SK-N-SH (cell line): ENCODE measurements at regions not wholly inside any gene's neighbourhood (a gene's known extent, or its start where the extent isn't known, plus 50 kb on each side); places are given as distances from the start of the nearest gene placed in this dataset.

ENCODE experiments used
- CTCF ChIA-PET: fragments of 300-600, 350-600 bp; formaldehyde crosslinking; extraction: SDS; loops from one replicate; lab custom pipeline; 2021; lab: Yijun Ruan, JAX
- POLR2A ChIA-PET: fragments of 350-600 bp; sonication (Branson Sonifier 250); formaldehyde crosslinking; extraction: SDS; loops from one replicate; lab custom pipeline; 2020; ENCODE audit warnings: antibody characterized with exemption, inconsistent platforms; lab: Yijun Ruan, JAX
- DNase-seq: peaks from one replicate; pipeline ENCODE4 v3.0.0; 2012
- H2AFZ ChIP-seq: fragments of 200-600 bp; sonication (generic); 2 replicates; pipeline ENCODE4 v1.8.1; 2016; ENCODE audit warnings: antibody characterized with exemption, mild to moderate bottlenecking, low read depth
- H3F3A ChIP-seq: fragments of 200-600 bp; sonication (generic); replicated peaks from 2 replicates; pipeline ENCODE3; 2016; ENCODE audit warnings: antibody characterized with exemption, mild to moderate bottlenecking; ENCODE audit not compliant: insufficient read depth
- H3K27ac ChIP-seq, 2 experiments: fragments of 200-500 bp in 1 of 2; fragments of 200-600 bp in 1 of 2; sonication (Bioruptor generic) in 1 of 2; sonication (generic), shearing (Covaris generic) in 1 of 2; 2 replicates each; pipeline versions ENCODE4 v1.5.1 to v1.6.1; 2014 to 2016; ENCODE audit warnings: low read depth in 2 of 2, inconsistent platforms in 1 of 2, low read length in 1 of 2, mild to moderate bottlenecking in 1 of 2, mixed read lengths in 1 of 2
- H3K27me3 ChIP-seq: fragments of 200-600 bp; sonication (generic), shearing (Covaris generic); 2 replicates; pipeline ENCODE4 v1.6.1; 2016; ENCODE audit warnings: mixed run types; ENCODE audit not compliant: insufficient read depth
- H3K36me3 ChIP-seq, 2 experiments: fragments of 200-500 bp in 1 of 2; fragments of 200-600 bp in 1 of 2; sonication (Bioruptor generic) in 1 of 2; sonication (generic) in 1 of 2; replicated peaks in 1 of 2; 2 replicates each; pipeline versions ENCODE3 to v1.5.1; 2014 to 2016; ENCODE audit warnings: low read length in 1 of 2, mild to moderate bottlenecking in 1 of 2; ENCODE audit not compliant: insufficient read depth in 2 of 2, control insufficient read depth in 1 of 2
- H3K4me1 ChIP-seq, 2 experiments: fragments of 200-500 bp in 1 of 2; fragments of 200-600 bp in 1 of 2; sonication (Bioruptor generic) in 1 of 2; sonication (generic), shearing (Covaris generic) in 1 of 2; 2 replicates each; pipeline versions ENCODE4 v1.5.1 to v1.6.1; 2014 to 2016; ENCODE audit warnings: low read depth in 1 of 2, low read length in 1 of 2, mixed run types in 1 of 2; ENCODE audit not compliant: insufficient read depth in 2 of 2, control insufficient read depth in 1 of 2
- H3K4me2 ChIP-seq: fragments of 200-600 bp; sonication (generic), shearing (Covaris generic); 2 replicates; pipeline ENCODE4 v1.6.1; 2017; ENCODE audit warnings: mixed run types
- H3K4me3 ChIP-seq, 2 experiments: fragments of 200-500 bp in 1 of 2; fragments of 200-600 bp in 1 of 2; sonication (Bioruptor generic) in 1 of 2; sonication (generic), shearing (Covaris generic) in 1 of 2; 2 replicates each; pipeline versions ENCODE4 v1.5.1 to v1.8.1; 2014 to 2016; ENCODE audit warnings: low read depth in 2 of 2, inconsistent platforms in 1 of 2, low read length in 1 of 2, mild to moderate bottlenecking in 1 of 2, mixed read lengths in 1 of 2, moderate library complexity in 1 of 2
- H3K79me2 ChIP-seq: fragments of 200-600 bp; sonication (generic); 2 replicates; pipeline ENCODE4 v1.8.1; 2017; ENCODE audit warnings: mild to moderate bottlenecking; ENCODE audit not compliant: insufficient read depth
- H3K9ac ChIP-seq: fragments of 200-600 bp; sonication (generic); 2 replicates; pipeline ENCODE4 v1.6.1; 2017; ENCODE audit warnings: mixed run types
- H3K9me2 ChIP-seq: fragments of 200-600 bp; sonication (generic); 2 replicates; pipeline ENCODE4 v1.6.1; 2017; ENCODE audit warnings: mixed run types
- H3K9me3 ChIP-seq: fragments of 200-600 bp; sonication (generic); 2 replicates; pipeline ENCODE4 v1.6.1; 2017; ENCODE audit warnings: mixed run types, mild to moderate bottlenecking, moderate library complexity
- H4K20me1 ChIP-seq: fragments of 200-600 bp; sonication (generic); 2 replicates; pipeline ENCODE4 v1.6.1; 2017; ENCODE audit warnings: mild to moderate bottlenecking, mixed run types; ENCODE audit not compliant: insufficient read depth
- CHD2 ChIP-seq: fragments of 150-350 bp; IDR thresholded peaks from 2 replicates; pipeline ENCODE4 v1.6.1; 2018; ENCODE audit warnings: low read length; ENCODE audit not compliant: partially characterized antibody
- CTCF ChIP-seq: fragments of 200-600 bp; sonication (generic); IDR thresholded peaks from 2 replicates; pipeline ENCODE4 v1.6.1; 2017; ENCODE audit warnings: antibody characterized with exemption, mild to moderate bottlenecking, moderate library complexity
- ELF1 ChIP-seq: IDR thresholded peaks from 2 replicates; pipeline ENCODE4 v1.4.0; 2012
- EP300 ChIP-seq, 2 experiments: IDR thresholded peaks; 2 replicates each; pipeline versions ENCODE4 v1.4.0 to v1.6.1; 2012; ENCODE audit warnings: borderline replicate concordance in 1 of 2, low read depth in 1 of 2, low read length in 1 of 2
- FOXJ3 ChIP-seq: sonication (generic); formaldehyde crosslinking; IDR thresholded peaks from 2 replicates; pipeline ENCODE4 v1.5.1; 2020; ENCODE audit warnings: mild to moderate bottlenecking, missing genetic modification reagents
- IRF3 ChIP-seq: fragments of 150-350 bp; IDR thresholded peaks from 2 replicates; pipeline ENCODE4 v1.6.1; 2016; ENCODE audit warnings: mild to moderate bottlenecking, low read depth, low read length
- JUND ChIP-seq: IDR thresholded peaks from 2 replicates; pipeline ENCODE4 v1.4.0; 2012
- MXI1 ChIP-seq: IDR thresholded peaks from 2 replicates; pipeline ENCODE4 v1.6.1; 2012; ENCODE audit warnings: mild to moderate bottlenecking, low read depth, low read length, improper control_type of control experiment
- NFIC ChIP-seq: IDR thresholded peaks from 2 replicates; pipeline ENCODE4 v1.4.0; 2012; ENCODE audit warnings: borderline replicate concordance
- RAD21 ChIP-seq: IDR thresholded peaks from 2 replicates; pipeline ENCODE4 v1.6.1; 2012; ENCODE audit warnings: mild to moderate bottlenecking, low read length
- RXRA ChIP-seq: IDR thresholded peaks from 2 replicates; pipeline ENCODE4 v1.4.0; 2012; ENCODE audit warnings: low read depth, mild to moderate bottlenecking, borderline replicate concordance
- SIN3A ChIP-seq: IDR thresholded peaks from 2 replicates; pipeline ENCODE4 v1.6.1; 2012; ENCODE audit warnings: low read depth, mild to moderate bottlenecking, low read length, moderate library complexity, borderline replicate concordance
- TAF1 ChIP-seq: IDR thresholded peaks from 2 replicates; pipeline ENCODE4 v1.6.1; 2012; ENCODE audit warnings: low read depth, mild to moderate bottlenecking, low read length, moderate library complexity, borderline replicate concordance
- TEAD4 ChIP-seq: IDR thresholded peaks from 2 replicates; pipeline ENCODE4 v1.4.0; 2012; ENCODE audit warnings: mild to moderate bottlenecking, borderline replicate concordance; ENCODE audit not compliant: insufficient read depth
- USF1 ChIP-seq: IDR thresholded peaks from 2 replicates; pipeline ENCODE4 v1.4.0; 2012; ENCODE audit warnings: low read depth, borderline replicate concordance
- YY1 ChIP-seq: IDR thresholded peaks from 2 replicates; pipeline ENCODE4 v1.4.0; 2012; ENCODE audit warnings: low read depth, mild to moderate bottlenecking
- WGBS: methylation state at CpG from one replicate; pipeline ENCODE4 v1.1.6; 2017; ENCODE audit warnings: low lambda C conversion rate; 5-methylcytosine and 5-hydroxymethylcytosine counted together

- no peaks in the 10 kb centered on the region for H3F3A ChIP-seq
- ChIA-PET POLR2A (no interaction called here), CTCF (interaction anchor here (0.9 kb wide), 1 partner anchor 25 kb away, joined by 3 read pairs; no protein-coding TSS in a partner anchor)
- H3K4me2 ChIP-seq, result no peak overlapping the region
- H3K4me1 ChIP-seq, result no peaks in the 10 kb centered on the region
- no peaks in the 10 kb centered on the region for H3K27me3 ChIP-seq
- 23% methylated on average over 9 of the region's 9 CpGs for WGBS
- H2AFZ ChIP-seq, result no peak overlapping the region
- H3K79me2 ChIP-seq, result no peaks in the 10 kb centered on the region
- no peak for DNase-seq
- H3K9ac ChIP-seq, result no peak overlapping the region
- H3K36me3 ChIP-seq, result no peaks in the 10 kb centered on the region
- H3K9me2 ChIP-seq, result no peaks in the 10 kb centered on the region
- TF ChIP-seq IRF3, result no peak
- TF ChIP-seq USF1, result no peak
- TF ChIP-seq SIN3A, result no peak
- TF ChIP-seq RXRA, result no peak
- no peak for TF ChIP-seq MXI1
- H3K27ac ChIP-seq, result no peak overlapping the region
- no peaks in the 10 kb centered on the region for H3K9me3 ChIP-seq
- no peaks in the 10 kb centered on the region for H4K20me1 ChIP-seq
- H3K4me3 ChIP-seq, result no peak overlapping the region
Measured at GRCh38 chr21:15164273-15164672, 99.5 kb upstream of the NRIP1 start.

- Histone ChIP-seq H3K4me2 (no peak overlapping the region), H2AFZ (no peak overlapping the region), H3K27ac (no peak overlapping the region), H3K9ac (no peak overlapping the region), H3K9me3 (no peaks in the 10 kb centered on the region), H3K9me2 (no peaks in the 10 kb centered on the region), H3F3A (no peaks in the 10 kb centered on the region), H3K79me2 (no peaks in the 10 kb centered on the region), H4K20me1 (no peaks in the 10 kb centered on the region), H3K4me3 (no peak overlapping the region), H3K36me3 (no peaks in the 10 kb centered on the region), H3K4me1 (no peaks in the 10 kb centered on the region), H3K27me3 (no peaks in the 10 kb centered on the region)
- no peak for TF ChIP-seq SIN3A
- no peak for TF ChIP-seq TAF1
- TF ChIP-seq ELF1, result no peak
- WGBS, result 4% methylated on average over 2 of the region's 2 CpGs
- POLR2A ChIA-PET, result no interaction called here
- DNase-seq, result no peak
- CTCF ChIA-PET, result no interaction called here
Measured at GRCh38 chr21:15164678-15165303, 100.0 kb upstream of the NRIP1 start.

GRCh38 chr21:15170614-15171013, 105.8 kb upstream of the NRIP1 start:
- Histone ChIP-seq H3K9ac (no peak overlapping the region), H2AFZ (no peak overlapping the region), H3K9me2 (no peaks in the 10 kb centered on the region; the same call in 1 of the 2 replicates), H4K20me1 (no peaks in the 10 kb centered on the region), H3F3A (no peaks in the 10 kb centered on the region), H3K36me3 (no peaks in the 10 kb centered on the region), H3K27ac (no peak overlapping the region), H3K4me2 (no peak overlapping the region), H3K4me3 (no peak overlapping the region), H3K4me1 (no peaks in the 10 kb centered on the region), H3K27me3 (no peaks in the 10 kb centered on the region), H3K9me3 (no peaks in the 10 kb centered on the region), H3K79me2 (no peaks in the 10 kb centered on the region)
- CTCF ChIA-PET, result no interaction called here
- WGBS, result 7% methylated on average over 2 of the region's 2 CpGs
- no peak for TF ChIP-seq EP300 (IDR thresholded peaks at IDR 0.05; ENCODE audit: borderline replicate concordance in 1 of 2, low read depth in 1 of 2, low read length in 1 of 2)
- no peak for TF ChIP-seq NFIC
- no peak for TF ChIP-seq TEAD4
- TF ChIP-seq FOXJ3, result no peak
- TF ChIP-seq CTCF, result no peak
- no peak for TF ChIP-seq CHD2
- no peak for TF ChIP-seq RAD21
- no peak for TF ChIP-seq JUND
- no peak for TF ChIP-seq YY1
- DNase-seq, result no peak
- POLR2A ChIA-PET, result no interaction called here
